ENCODE measurements at regions not wholly inside any gene's neighbourhood (a gene's known extent, or its start where the extent isn't known, plus 50 kb on each side); places are given as distances from the start of the nearest gene placed in this dataset.

- CTCF ChIA-PET = no interaction called here
- Mint-ChIP-seq H3K4me1 (ENCODE audit: low read depth, unreplicated experiment) (no peaks in the 10 kb centered on the region), H3K9me3 (ENCODE audit: unreplicated experiment) (no peaks in the 10 kb centered on the region), H3K36me3 (ENCODE audit: insufficient read depth, unreplicated experiment) (no peaks in the 10 kb centered on the region), H3K27ac (ENCODE audit: unreplicated experiment) (no peak overlapping the region), H3K27me3 (ENCODE audit: insufficient read depth, unreplicated experiment) (no peaks in the 10 kb centered on the region), H3K4me3 (ENCODE audit: unreplicated experiment) (no peak overlapping the region)
- Histone ChIP-seq H3K36me3 (ENCODE audit: control insufficient read depth, insufficient read depth, low read length) (no peaks in the 10 kb centered on the region), H3K9me3 (no peaks in the 10 kb centered on the region; the same call in 1 of the 2 replicates), H3K4me1 (no peaks in the 10 kb centered on the region), H3K27me3 (replicated peaks; ENCODE audit: control insufficient read depth, insufficient read depth, low read length) (no peaks in the 10 kb centered on the region), H3K4me3 (ENCODE audit: low read depth, low read length) (no peak overlapping the region)
- intact Hi-C loops (cut with micrococcal nuclease; ENCODE audit: unreplicated experiment) = no loop called here
- POLR2A ChIA-PET = no interaction called here
- BruUV-seq (replicated peaks) = no TSS peak
- no peak for DNase-seq
- TF ChIP-seq CTCF (IDR thresholded peaks at IDR 0.05; ENCODE audit: insufficient read depth in 1 of 2, low read depth in 1 of 2, low read length in 1 of 2, severe bottlenecking in 1 of 2, unreplicated experiment in 1 of 2) = no peak
Observed at GRCh38 chr5:114988096-114988495, 181.6 kb downstream of the TRIM36 start.

- intact Hi-C loops (cut with micrococcal nuclease; ENCODE audit: unreplicated experiment) = no loop called here
- no peaks in the 10 kb centered on the region for H3K4me1 ChIP-seq
- H3K36me3 Mint-ChIP-seq (ENCODE audit: insufficient read depth, unreplicated experiment) = no peaks in the 10 kb centered on the region
- TF ChIP-seq CTCF (IDR thresholded peaks at IDR 0.05; ENCODE audit: insufficient read depth in 1 of 2, low read depth in 1 of 2, low read length in 1 of 2, severe bottlenecking in 1 of 2, unreplicated experiment in 1 of 2) = no peak
- no peak overlapping the region for H3K27ac Mint-ChIP-seq (ENCODE audit: unreplicated experiment)
- H3K4me3 ChIP-seq (ENCODE audit: low read depth, low read length) = no peak overlapping the region
- ChIA-PET POLR2A (no interaction called here), CTCF (no interaction called here)
- no peaks in the 10 kb centered on the region for H3K9me3 Mint-ChIP-seq (ENCODE audit: unreplicated experiment)
- H3K27me3 ChIP-seq (replicated peaks; ENCODE audit: control insufficient read depth, insufficient read depth, low read length) = no peaks in the 10 kb centered on the region
- BruUV-seq (replicated peaks) = no TSS peak
- H3K4me1 Mint-ChIP-seq (ENCODE audit: low read depth, unreplicated experiment) = no peaks in the 10 kb centered on the region
- H3K4me3 Mint-ChIP-seq (ENCODE audit: unreplicated experiment) = no peak overlapping the region
- no peaks in the 10 kb centered on the region for H3K9me3 ChIP-seq
- no peaks in the 10 kb centered on the region for H3K27me3 Mint-ChIP-seq (ENCODE audit: insufficient read depth, unreplicated experiment)
- DNase-seq = no peak
- H3K36me3 ChIP-seq (ENCODE audit: control insufficient read depth, insufficient read depth, low read length) = no peaks in the 10 kb centered on the region
Observed at GRCh38 chr5:114984796-114985195, 184.9 kb downstream of the TRIM36 start.

GRCh38 chr5:114981111-114981510 lies 188.6 kb downstream of the TRIM36 start:
- Mint-ChIP-seq H3K27me3 (ENCODE audit: insufficient read depth, unreplicated experiment) (no peaks in the 10 kb centered on the region), H3K27ac (ENCODE audit: unreplicated experiment) (no peak overlapping the region), H3K36me3 (ENCODE audit: insufficient read depth, unreplicated experiment) (no peaks in the 10 kb centered on the region), H3K4me1 (ENCODE audit: low read depth, unreplicated experiment) (no peaks in the 10 kb centered on the region), H3K4me3 (ENCODE audit: unreplicated experiment) (no peak overlapping the region), H3K9me3 (ENCODE audit: unreplicated experiment) (no peaks in the 10 kb centered on the region)
- CTCF ChIA-PET = no interaction called here
- Histone ChIP-seq H3K9me3 (no peaks in the 10 kb centered on the region), H3K36me3 (ENCODE audit: control insufficient read depth, insufficient read depth, low read length) (no peaks in the 10 kb centered on the region), H3K4me1 (no peaks in the 10 kb centered on the region), H3K27me3 (replicated peaks; ENCODE audit: control insufficient read depth, insufficient read depth, low read length) (no peaks in the 10 kb centered on the region), H3K4me3 (ENCODE audit: low read depth, low read length) (no peak overlapping the region)
- POLR2A ChIA-PET = no interaction called here
- DNase-seq = no peak
- no TSS peak for BruUV-seq (replicated peaks)
- TF ChIP-seq CTCF (IDR thresholded peaks at IDR 0.05; ENCODE audit: insufficient read depth in 1 of 2, low read depth in 1 of 2, low read length in 1 of 2, severe bottlenecking in 1 of 2, unreplicated experiment in 1 of 2) = no peak
- intact Hi-C loops (cut with micrococcal nuclease; ENCODE audit: unreplicated experiment) = no loop called here
